SK-N-MC (cell line): ENCODE measurements at regions not wholly inside any gene's neighbourhood (a gene's known extent, or its start where the extent isn't known, plus 50 kb on each side); places are given as distances from the start of the nearest gene placed in this dataset.

Source experiments
- DNase-seq: peaks from one replicate; pipeline ENCODE4 v3.0.0-alpha.2; 2011; ENCODE audit warnings: low read depth, low spot score
- H3K27ac ChIP-seq: fragments of 200-600 bp; sonication (generic); 2 replicates; pipeline ENCODE4 v1.5.1; 2016; ENCODE audit warnings: mixed run types
- H3K36me3 ChIP-seq: fragments of 200-600 bp; sonication (generic); 2 replicates; pipeline ENCODE4 v1.6.1; 2017; ENCODE audit warnings: antibody characterized with exemption, low read length, mixed read lengths; ENCODE audit not compliant: insufficient read depth
- H3K4me3 ChIP-seq: fragments of 200-600 bp; sonication (generic); 2 replicates; pipeline ENCODE4 v1.5.1; 2016
- H3K9ac ChIP-seq: fragments of 200-600 bp; sonication (generic); 2 replicates; pipeline ENCODE4 v1.8.0; 2017; ENCODE audit warnings: mixed run types, mixed read lengths; ENCODE audit not compliant: insufficient read length
- H3K9me3 ChIP-seq: fragments of 200-600 bp; sonication (generic); 2 replicates; pipeline ENCODE4 v1.6.1; 2017; ENCODE audit warnings: low read depth, mild to moderate bottlenecking, antibody characterized with exemption, low read length, moderate library complexity, mixed read lengths
- EZH2 ChIP-seq: fragments of 200-600 bp; sonication (generic); IDR thresholded peaks from one replicate; pipeline ENCODE4 v1.6.1; 2017; ENCODE audit warnings: antibody characterized with exemption
- FOXP2 ChIP-seq: optimal IDR thresholded peaks from 2 replicates; pipeline ENCODE3; 2011; ENCODE audit warnings: mild to moderate bottlenecking, moderate library complexity; ENCODE audit not compliant: insufficient read depth; ENCODE audit errors: extremely low read length, control extremely low read depth
- POLR2AphosphoS5 ChIP-seq: IDR thresholded peaks from 2 replicates; pipeline ENCODE4 v1.6.1; 2012; ENCODE audit warnings: mild to moderate bottlenecking, low read depth, low read length, borderline replicate concordance

DNA sequence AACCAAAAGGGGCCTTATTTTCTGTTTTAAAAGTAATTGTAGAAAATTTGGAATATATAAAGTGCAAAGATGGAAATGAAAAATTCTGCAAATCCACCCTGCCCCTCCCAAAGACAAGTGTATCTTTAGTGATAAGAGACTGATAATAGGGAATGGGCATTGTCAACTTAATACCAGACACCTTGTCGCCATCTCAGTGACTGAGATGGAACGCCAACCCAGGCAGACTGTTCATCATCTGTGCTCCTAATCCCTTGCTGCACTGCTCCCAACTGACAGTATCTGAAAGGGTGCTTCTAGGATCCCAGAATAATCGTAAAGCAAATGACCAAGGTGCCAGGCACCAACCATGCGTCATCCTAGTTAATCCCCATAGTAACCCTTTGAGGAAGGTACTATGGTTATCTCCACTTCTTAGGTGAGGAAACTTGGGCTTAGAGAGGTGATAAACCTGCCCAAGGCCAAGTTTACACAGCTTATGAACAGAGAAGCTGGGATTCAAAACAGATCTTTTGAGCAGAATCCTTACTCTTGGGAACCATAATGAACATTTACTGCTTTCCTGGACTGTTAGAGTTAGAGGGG lies 583.7 kb downstream of the GATA3 start:
- Histone ChIP-seq H3K27ac (no peak overlapping the region), H3K36me3 (no peaks in the 10 kb centered on the region), H3K9ac (no peak overlapping the region), H3K9me3 (no peaks in the 10 kb centered on the region), H3K4me3 (no peak overlapping the region)
- no peak for DNase-seq
- TF ChIP-seq FOXP2 = no peak

DNA sequence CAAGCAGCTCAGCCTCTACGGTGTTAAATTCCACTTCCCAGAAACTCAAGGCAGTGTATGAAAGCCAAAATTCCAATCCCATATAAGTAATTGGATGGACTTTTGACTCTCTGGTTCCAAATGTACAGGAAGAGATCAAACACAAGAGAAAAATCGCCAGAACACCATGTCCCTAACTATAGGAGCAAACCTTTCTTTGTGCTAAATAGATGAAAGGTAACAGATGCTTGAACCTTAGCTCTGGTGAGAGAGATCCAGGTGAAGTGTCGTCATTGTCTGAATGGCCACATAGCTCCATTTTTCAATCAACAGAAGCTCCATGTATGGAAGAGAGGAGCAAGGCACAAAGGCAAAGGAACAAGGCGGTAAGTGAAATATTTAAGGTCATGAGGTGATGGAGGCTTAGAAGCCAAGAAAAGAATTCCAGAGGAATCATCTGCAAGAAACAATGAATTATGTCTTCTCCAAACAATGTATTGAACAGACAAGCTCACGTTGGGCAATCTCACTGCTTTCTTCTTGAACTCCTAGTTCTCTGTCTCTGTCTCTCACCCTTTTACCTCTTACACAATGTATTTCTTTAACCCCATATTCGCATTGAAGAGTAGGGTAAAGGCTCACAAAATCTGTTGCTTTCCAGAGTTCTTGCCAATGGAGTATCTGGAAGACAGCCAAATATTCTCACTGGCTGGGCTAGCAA lies 585.1 kb downstream of the GATA3 start:
- Histone ChIP-seq H3K27ac (no peak overlapping the region), H3K9me3 (no peaks in the 10 kb centered on the region), H3K9ac (no peak overlapping the region), H3K4me3 (no peak overlapping the region), H3K36me3 (no peaks in the 10 kb centered on the region)
- DNase-seq = no peak
- TF ChIP-seq POLR2AphosphoS5 (no peak), EZH2 (no peak), FOXP2 (no peak)

- no peak for DNase-seq
- Histone ChIP-seq H3K9ac (no peak overlapping the region), H3K36me3 (no peaks in the 10 kb centered on the region), H3K4me3 (no peak overlapping the region), H3K9me3 (no peaks in the 10 kb centered on the region), H3K27ac (no peak overlapping the region)
- TF ChIP-seq EZH2 = no peak
- TF ChIP-seq POLR2AphosphoS5 = no peak
- no peak for TF ChIP-seq FOXP2
Measured at GRCh38 chr10:8640301-8640700, 585.8 kb downstream of the GATA3 start.

DNA sequence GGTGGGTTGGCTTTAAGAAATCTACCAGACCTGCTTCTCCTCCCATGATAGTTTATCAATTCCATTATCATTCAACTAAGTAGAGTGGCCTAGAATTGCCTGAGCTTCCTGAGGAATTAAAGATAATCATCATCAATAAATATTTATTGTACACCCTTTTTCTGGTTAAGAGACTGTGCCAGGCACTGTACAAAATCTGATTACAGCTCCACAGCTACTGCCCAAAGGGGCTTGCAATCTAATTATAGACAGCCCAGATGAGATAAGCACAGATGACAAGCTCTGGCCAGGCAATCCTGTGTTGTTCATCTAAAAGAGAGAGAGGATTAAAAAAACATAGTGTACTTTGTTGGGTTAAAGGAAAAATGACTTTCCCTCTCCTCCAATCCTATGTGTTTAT lies 586.4 kb downstream of the GATA3 start:
- H3K9ac ChIP-seq = no peak overlapping the region
- TF ChIP-seq FOXP2 = no peak
- no peak for TF ChIP-seq POLR2AphosphoS5
- no peak for TF ChIP-seq EZH2
- DNase-seq = no peak
- H3K4me3 ChIP-seq = no peak overlapping the region
- no peak overlapping the region for H3K27ac ChIP-seq
- no peaks in the 10 kb centered on the region for H3K36me3 ChIP-seq
- no peaks in the 10 kb centered on the region for H3K9me3 ChIP-seq

GRCh38 chr10:8656261-8656660 lies 601.8 kb downstream of the GATA3 start:
- H3K27ac ChIP-seq = no peak overlapping the region
- H3K9ac ChIP-seq = no peak overlapping the region
- TF ChIP-seq POLR2AphosphoS5 = no peak
- no peak for TF ChIP-seq FOXP2
- no peak for TF ChIP-seq EZH2
- no peak overlapping the region for H3K4me3 ChIP-seq
- H3K36me3 ChIP-seq = no peaks in the 10 kb centered on the region
- DNase-seq = no peak
- H3K9me3 ChIP-seq = no peaks in the 10 kb centered on the region

- Histone ChIP-seq H3K36me3 (no peaks in the 10 kb centered on the region), H3K4me3 (no peak overlapping the region), H3K9ac (no peak overlapping the region), H3K9me3 (no peaks in the 10 kb centered on the region), H3K27ac (no peak overlapping the region)
- TF ChIP-seq EZH2 = no peak
- TF ChIP-seq POLR2AphosphoS5 = no peak
- TF ChIP-seq FOXP2 = no peak
- DNase-seq = no peak
Measured at GRCh38 chr10:8659982-8660381, 605.5 kb downstream of the GATA3 start.

DNA sequence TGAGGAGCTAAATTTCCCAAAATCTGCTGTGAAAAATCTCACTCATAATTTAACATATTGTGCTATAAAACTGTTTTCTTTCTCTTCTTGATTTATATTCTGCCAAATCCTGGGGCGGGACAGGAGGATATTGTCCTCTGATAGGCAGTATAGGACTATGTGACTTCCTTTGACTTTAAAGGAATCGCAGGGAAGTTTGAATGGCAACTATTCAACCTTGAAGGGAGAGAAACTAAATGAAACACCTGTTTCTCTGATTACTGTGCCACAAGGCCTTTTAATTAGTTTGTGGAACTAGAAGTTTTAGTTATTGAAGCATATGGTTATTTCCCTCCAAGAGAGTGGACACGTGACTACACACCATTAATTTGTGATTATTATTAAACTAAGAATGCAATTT lies 607.4 kb downstream of the GATA3 start:
- no peak overlapping the region for H3K4me3 ChIP-seq
- no peaks in the 10 kb centered on the region for H3K9me3 ChIP-seq
- no peak overlapping the region for H3K27ac ChIP-seq
- no peak for TF ChIP-seq EZH2
- TF ChIP-seq FOXP2 = no peak
- TF ChIP-seq POLR2AphosphoS5 = no peak
- no peak overlapping the region for H3K9ac ChIP-seq
- no peaks in the 10 kb centered on the region for H3K36me3 ChIP-seq
- no peak for DNase-seq

DNA sequence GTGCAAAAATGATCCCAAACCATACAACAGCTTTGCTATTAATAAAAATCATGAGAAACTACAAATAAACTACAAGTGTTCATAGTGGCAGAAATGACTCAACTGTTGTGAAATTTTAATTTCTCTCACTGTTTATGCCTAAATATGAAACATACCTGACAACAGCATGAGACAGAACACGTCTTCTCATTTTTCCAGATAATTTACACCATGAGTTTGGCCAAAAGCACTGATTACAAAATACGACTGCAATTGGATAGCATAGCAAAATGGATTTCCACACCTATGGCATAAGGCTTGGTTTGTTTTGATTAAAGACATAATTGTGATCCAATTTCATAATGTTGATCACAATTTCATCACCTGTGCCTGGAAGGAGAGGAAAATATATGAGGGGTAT lies 608.6 kb downstream of the GATA3 start:
- TF ChIP-seq EZH2 = no peak
- TF ChIP-seq FOXP2 = no peak
- no peak for TF ChIP-seq POLR2AphosphoS5
- DNase-seq = no peak
- Histone ChIP-seq H3K27ac (no peak overlapping the region), H3K36me3 (no peaks in the 10 kb centered on the region), H3K9me3 (no peaks in the 10 kb centered on the region), H3K9ac (no peak overlapping the region), H3K4me3 (no peak overlapping the region)

GRCh38 chr10:8665322-8665721 lies 610.8 kb downstream of the GATA3 start:
- no peak overlapping the region for H3K4me3 ChIP-seq
- H3K27ac ChIP-seq = no peak overlapping the region
- H3K9me3 ChIP-seq = no peaks in the 10 kb centered on the region
- H3K36me3 ChIP-seq = no peaks in the 10 kb centered on the region
- H3K9ac ChIP-seq = no peak overlapping the region
- TF ChIP-seq EZH2 = no peak
- TF ChIP-seq POLR2AphosphoS5 = no peak
- TF ChIP-seq FOXP2 = no peak
- no peak for DNase-seq
